DMS153 treated with DMSO at 0.1 percent for 48 hours (cell line): ENCODE measurements at regions not wholly inside any gene's neighbourhood (a gene's known extent, or its start where the extent isn't known, plus 50 kb on each side); places are given as distances from the start of the nearest gene placed in this dataset.
"Not testable (repeated sequence)": the region's sequence is repeated elsewhere in the genome, so short reads cannot be mapped to it uniquely, and the experiment has no call there.

Source experiments
- DNase-seq: peaks from one replicate; lab custom pipeline; 2025; ENCODE audit not compliant: unreplicated experiment; lab: John Stamatoyannopoulos, UW

GRCh38 chr4:112770114-112770513, 133.2 kb downstream of the LARP7 start:
- no peak for DNase-seq

- no peak for DNase-seq
Measured at GRCh38 chr4:112775801-112776200, 138.9 kb downstream of the LARP7 start.

GRCh38 chr4:112776535-112776934, 139.6 kb downstream of the LARP7 start:
- DNase-seq = no peak

GRCh38 chr4:112778520-112778919, 141.6 kb downstream of the LARP7 start:
- no peak for DNase-seq

- DNase-seq = no peak
Measured at GRCh38 chr4:112793033-112793432, 156.1 kb downstream of the LARP7 start.

- no peak for DNase-seq
Measured at GRCh38 chr4:112800001-112800400, 163.1 kb downstream of the LARP7 start.

GRCh38 chr4:112801341-112801740, 164.4 kb downstream of the LARP7 start:
- no peak for DNase-seq

- DNase-seq = no peak
Measured at GRCh38 chr4:112802780-112803179, 165.8 kb downstream of the LARP7 start.

GRCh38 chr4:112807083-112807482, 170.1 kb downstream of the LARP7 start:
- no peak for DNase-seq

- no peak for DNase-seq
Measured at GRCh38 chr4:112808001-112808400, 171.1 kb downstream of the LARP7 start.

GRCh38 chr4:112813790-112814189, 176.8 kb downstream of the LARP7 start:
- no peak for DNase-seq

- peak; percentile 67 for DNase-seq
Measured at GRCh38 chr4:112817933-112818593, 181.1 kb downstream of the LARP7 start.

GRCh38 chr4:112818594-112818965, 181.6 kb downstream of the LARP7 start:
- DNase-seq = no peak

GRCh38 chr4:112819729-112820128, 182.8 kb downstream of the LARP7 start:
- DNase-seq = no peak

GRCh38 chr4:112823156-112823555, 186.2 kb downstream of the LARP7 start:
- DNase-seq = no peak

- no peak for DNase-seq
Measured at GRCh38 chr4:112823606-112824005, 186.7 kb downstream of the LARP7 start.

GRCh38 chr4:112830753-112831386, 193.9 kb downstream of the LARP7 start:
- no peak for DNase-seq

- DNase-seq = no peak
Measured at GRCh38 chr4:112832493-112832892, 195.6 kb downstream of the LARP7 start.

- DNase-seq = no peak
Measured at GRCh38 chr4:112836895-112837294, 200.0 kb downstream of the LARP7 start.

- not testable (repeated sequence) for DNase-seq
Measured at GRCh38 chr4:112838015-112838414, 201.1 kb downstream of the LARP7 start.

GRCh38 chr4:112840061-112840460, 203.1 kb downstream of the LARP7 start:
- DNase-seq = no peak

GRCh38 chr4:112840619-112841018, 203.7 kb downstream of the LARP7 start:
- DNase-seq = no peak

- no peak for DNase-seq
Measured at GRCh38 chr4:112842513-112842912, 205.6 kb downstream of the LARP7 start.
